HG03354 (cell line): ENCODE measurements at regions not wholly inside any gene's neighbourhood (a gene's known extent, or its start where the extent isn't known, plus 50 kb on each side); places are given as distances from the start of the nearest gene placed in this dataset.

Source experiments
- ATAC-seq: cut with Tn5 transposase; IDR thresholded peaks from one replicate; pipeline ENCODE4 v1.9.1; 2021; ENCODE audit warnings: mild to moderate bottlenecking; ENCODE audit not compliant: unreplicated experiment, poor library complexity, severe bottlenecking

DNA sequence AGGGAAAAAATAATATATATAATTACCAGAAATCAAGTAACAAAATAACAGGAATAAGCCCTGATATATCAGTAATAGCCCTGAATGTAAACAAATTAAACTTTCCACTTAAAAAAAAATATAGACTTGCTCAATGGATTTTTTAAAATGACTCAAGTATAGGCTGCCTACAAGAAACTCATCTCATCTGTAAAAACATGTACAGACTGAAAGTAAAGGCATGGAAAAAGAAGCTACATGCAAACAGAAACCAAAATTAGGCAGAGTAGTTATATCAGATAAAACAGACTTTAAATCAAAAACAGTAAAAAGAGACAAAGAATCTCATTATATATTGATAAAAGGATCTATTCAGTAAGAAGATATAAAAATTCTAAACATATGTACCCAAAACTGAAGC is 82.4 kb upstream of the STT3B start:
- ATAC-seq, result no peak

DNA sequence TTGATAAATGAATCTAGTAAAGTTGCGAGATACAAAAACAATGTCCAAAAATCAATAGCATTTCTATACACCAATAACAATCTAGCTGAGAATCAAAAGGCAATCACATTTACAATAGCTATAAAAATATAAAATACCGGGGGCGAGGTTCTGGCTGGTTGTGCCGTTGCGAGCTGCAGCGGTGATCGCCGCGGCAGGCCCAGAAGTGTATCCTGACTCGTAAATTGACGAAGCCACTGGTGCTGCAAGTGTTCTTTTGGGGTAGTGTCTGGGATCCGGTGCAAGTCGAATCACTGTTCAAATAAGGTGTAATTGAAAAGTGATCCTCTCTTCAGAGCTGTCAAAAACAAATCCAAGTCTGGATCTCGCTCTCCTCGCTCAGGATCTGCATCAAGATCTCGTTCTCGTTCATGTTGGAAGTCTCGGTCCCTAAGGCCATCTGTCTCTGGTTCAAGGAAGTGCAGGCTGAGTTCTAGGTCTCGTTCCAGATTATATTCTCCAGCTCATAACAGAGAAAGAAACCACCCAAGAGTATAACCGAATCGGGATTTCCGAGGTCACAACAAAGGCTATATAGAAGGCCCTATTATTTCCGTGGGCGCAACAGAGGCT is 80.1 kb upstream of the STT3B start:
- ATAC-seq, result no peak

DNA sequence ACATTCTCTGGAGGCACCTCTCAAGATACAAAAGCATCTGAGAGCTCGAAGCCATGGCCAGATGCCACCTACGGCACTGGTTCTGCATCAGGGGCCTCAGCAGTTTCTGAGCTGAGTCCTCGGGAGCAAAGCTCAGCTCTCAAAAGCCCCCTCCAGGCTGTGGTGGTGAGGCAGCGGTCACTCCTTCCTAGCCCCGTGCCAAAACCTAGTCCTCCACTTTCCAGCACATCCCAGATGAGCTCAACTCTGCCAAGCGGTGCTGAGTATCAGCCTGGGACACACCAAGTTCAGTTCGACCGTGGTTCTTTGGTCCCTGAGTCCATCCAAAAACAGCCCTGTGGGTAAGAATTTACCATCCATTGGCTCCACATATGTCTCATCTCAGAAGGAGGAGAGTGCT is 79.3 kb upstream of the STT3B start:
- no peak for ATAC-seq

DNA sequence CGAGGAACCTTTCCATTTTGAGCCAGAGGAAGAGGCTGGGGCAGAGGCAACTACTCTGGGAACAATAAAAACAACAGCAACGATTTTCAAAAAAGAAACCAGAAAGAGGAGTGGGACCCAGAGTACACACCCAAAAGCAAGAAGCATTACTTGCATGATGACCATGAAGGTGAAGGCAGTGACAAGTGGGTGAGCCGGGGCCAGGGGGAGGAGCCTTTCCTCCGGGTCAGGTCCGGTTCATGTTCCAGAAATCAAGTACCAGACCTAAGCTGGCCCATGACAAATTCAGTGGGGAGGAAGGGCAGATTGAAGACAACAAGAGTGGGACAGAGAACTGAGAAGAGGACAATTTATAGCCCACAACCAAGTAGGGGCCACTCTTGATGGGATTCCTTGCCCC is 77.2 kb upstream of the STT3B start:
- no peak for ATAC-seq

DNA sequence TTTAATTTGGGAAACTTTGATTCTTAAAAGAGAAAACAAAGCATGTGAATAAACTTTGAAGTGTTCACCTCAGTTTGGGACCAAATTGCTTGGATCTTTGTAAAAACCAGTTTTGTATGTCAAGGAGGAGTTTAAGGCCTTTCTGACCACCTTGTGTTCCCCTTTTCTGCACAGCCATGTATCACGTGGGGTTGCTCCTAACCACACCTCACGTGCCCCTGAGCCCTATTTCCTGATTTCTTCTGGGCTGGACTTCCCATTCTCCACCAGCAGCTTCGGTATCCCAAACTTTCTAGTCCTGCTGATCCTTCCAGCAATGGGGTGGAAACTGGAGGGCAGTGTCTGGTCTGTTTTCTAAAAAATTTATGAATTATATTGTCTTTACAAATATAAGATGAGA is 76.4 kb upstream of the STT3B start:
- no peak for ATAC-seq

DNA sequence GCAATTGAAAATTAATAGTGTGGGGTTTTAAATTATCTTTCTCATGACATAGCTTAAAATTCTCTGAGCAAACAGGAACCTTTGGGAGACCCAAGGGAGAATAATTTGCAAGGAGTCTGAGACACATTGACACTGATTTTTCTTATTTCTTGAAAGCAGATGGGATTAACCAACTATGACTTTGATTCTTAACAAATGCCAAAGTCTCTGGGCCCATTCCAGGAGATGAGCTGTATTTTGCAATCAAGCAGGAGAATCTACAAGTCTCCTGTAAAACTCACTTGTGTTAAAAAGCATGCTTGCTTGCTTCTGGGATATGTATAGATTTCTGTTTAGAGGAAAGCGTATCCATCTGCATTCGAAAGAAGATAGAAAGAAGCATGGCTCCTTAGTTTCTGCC is 71.3 kb upstream of the STT3B start:
- no peak for ATAC-seq

DNA sequence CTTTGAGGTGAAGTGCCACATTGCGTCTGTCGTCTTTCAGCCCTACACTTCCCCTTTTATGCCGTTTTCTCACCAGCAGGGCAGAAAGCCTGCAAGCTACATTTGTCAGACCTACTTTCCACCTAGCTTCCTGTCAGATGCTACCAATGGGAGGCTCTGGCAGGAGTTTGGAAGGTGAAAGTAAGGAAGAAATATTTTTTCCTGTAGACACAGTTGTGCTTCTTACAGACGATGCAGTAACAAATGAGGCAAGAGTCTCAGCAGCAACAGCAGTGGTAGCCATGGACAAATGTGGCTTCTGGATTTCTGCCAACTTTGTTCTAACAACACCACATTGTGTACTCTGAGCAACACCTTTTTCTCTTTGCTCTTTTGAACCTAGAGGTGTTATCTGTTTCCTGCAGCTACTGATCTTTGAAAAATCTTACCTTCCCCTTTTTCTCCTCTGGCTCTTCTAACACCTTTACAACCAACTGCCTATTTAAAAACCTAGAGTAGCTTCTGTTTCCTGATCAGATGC is 70.6 kb upstream of the STT3B start:
- peak; percentile 93 for ATAC-seq

DNA sequence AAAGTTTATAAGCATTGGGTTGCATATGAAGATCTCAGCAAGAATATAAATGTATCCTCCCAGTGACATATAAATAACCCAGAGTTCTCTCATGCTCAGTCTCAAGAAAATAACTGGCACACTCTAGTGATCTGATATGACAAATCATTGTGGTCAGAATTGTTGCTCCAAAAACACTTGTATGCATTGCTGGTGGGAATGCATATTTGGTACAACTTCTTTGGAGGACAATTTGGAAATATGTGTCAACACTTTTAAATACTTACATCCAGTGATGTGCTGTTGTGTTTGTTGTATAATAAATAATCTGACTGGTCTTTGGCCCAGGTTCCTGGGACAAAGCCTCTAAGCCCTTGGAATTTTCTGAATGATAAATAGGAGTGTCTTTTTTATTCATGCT is 66.7 kb upstream of the STT3B start:
- no peak for ATAC-seq

DNA sequence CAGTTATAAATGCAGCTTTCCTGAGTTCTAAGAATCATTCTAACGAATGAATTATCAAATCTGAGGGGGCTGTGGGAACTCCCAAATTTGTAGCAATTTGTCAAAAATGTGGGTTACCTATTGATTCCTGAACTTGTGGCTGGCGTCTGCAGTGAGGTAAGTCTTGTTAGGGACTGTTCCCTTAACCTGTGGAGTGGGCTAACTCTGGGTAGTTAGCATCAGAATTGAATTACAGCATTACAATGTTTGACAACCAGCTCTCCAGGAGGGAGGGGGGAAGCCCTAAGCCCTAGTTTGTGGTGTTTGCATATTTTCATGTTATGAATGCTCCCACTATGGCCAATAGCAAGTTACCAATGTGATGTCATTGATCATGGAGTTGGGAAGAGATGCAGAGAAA is 65.9 kb upstream of the STT3B start:
- ATAC-seq, result no peak

DNA sequence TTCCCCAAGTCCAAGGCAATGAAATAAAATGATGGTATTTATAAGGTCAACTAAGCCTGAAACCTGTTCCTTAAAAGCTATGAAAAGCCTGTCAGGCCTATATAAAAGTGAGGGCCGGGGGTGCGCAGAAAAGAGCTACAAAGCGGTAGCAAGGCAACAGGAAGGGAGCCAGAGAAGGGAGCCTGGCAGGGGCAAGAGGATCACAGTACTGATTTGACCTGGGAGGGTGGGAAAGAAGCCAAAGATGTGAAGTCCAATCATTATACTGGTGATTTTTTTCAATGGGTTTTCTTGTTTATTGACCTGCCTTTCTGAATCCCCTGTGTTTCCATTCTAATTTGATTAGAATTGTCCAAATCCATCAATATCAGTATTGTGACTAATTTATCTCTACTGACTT is 64.3 kb upstream of the STT3B start:
- no peak for ATAC-seq

DNA sequence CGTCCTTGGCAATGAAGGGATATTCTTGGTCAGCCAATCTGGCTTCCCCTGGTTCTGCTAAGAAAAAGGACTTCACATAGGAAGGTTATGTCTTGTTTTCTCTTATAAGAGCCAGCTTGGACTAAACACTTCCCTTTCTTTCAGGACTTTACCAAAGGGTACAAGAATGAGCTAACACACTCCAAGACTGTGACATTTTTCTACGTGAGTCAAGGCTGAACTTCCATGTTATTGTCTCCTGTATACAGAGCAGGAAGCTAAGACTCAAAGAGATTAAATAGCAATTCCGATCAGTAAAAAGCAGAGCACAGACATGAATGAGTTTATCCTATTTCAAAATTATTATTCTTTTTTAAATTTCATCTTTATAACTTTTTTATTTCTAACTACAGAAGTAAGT is 63.3 kb upstream of the STT3B start:
- ATAC-seq, result no peak

DNA sequence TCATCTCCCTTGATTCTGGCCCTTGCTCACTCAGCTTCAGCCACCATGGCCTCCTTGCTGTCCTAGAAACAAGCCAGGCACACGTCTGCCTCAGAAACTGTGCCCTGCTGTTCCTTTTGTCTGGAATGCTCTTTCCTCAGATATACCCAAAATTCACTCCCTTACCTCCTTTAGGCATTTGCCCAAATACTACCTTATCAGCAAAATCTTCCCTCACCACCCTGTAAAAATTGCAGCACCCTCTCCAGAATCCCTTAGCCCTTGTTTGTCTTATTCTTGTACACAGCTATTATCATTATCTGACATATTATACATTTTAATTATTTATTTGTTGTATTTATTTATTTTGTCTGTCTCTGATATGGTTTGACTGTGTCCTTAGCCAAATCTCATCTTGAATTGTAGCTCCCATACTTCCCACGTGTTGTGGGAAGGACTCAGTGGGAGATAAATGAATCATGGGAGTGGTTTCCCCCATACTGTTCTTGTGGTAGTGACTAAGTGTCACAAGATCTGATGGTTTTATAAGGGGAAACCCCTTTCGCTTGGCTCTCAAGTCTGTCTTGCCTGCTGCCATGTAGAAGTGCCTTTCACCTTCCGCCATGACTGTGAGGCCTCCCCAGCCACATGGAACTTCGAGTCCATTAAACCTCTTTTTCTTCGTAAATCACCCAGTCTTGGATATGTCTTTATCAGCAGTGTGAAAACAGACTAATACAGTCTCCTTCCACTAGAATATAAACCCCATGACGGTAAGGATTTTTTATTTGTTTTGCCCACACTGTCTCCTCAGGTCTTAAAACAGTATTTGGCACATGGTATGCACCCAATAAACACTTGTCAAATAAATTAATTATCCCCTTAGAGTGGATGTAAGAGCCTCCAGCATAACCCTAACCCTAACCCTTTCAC is 60.0 kb upstream of the STT3B start:
- no peak for ATAC-seq

DNA sequence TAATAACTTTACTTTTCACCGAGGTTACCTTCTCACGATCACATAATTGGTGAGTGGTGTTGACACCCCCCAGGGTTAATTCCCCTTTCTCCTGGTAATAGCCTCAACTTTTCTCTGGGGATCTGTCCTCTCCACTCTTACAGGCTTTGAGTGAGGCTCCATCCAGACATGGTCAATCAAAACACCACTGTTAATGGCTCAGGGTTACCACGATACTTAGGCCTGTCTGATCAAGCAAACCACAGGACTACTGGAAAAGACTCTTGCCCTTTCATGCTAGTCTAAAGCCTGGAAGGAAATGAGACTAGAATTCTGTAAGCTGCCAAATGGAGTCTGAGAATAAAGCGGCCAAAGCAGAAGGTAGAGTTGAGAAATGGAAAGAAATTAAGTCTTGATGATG is 56.5 kb upstream of the STT3B start:
- ATAC-seq, result no peak

DNA sequence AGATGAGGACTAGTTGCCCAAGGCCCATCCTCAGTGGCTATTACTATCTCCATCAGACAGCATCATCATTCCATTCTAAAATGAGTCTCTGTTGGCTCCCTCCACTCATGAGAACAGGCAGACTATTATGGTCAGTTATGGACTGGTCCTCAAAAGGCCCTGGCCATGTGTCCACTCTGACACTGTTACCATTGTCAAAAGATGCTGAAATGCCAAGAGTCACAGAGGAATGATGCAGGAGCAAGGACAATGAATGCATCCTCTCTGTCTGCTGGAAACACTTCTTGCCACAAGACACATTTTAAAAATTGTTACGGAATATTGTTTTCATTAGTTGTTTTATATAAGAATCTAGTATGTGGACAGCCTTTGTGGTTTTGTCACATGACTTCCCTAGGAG is 53.3 kb upstream of the STT3B start:
- ATAC-seq, result no peak

DNA sequence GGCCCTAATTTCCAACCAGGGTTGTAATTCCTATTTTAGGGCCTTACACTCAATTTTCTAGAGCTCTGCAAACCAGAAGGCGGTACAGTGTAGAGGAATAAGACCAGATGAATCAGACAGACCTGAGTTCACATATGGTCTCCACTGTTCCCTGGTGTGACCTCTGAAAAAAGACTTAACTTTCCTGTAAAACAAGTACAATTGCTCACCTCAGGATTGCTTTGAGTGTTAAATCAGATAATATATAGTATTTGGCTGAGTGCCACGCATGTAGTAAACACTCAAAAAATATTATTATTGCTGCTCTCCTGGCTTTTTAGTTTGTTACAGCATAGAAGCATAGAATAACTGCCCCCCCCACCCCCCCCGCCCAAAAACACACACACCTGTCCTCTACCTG is 51.0 kb upstream of the STT3B start:
- no peak for ATAC-seq

DNA sequence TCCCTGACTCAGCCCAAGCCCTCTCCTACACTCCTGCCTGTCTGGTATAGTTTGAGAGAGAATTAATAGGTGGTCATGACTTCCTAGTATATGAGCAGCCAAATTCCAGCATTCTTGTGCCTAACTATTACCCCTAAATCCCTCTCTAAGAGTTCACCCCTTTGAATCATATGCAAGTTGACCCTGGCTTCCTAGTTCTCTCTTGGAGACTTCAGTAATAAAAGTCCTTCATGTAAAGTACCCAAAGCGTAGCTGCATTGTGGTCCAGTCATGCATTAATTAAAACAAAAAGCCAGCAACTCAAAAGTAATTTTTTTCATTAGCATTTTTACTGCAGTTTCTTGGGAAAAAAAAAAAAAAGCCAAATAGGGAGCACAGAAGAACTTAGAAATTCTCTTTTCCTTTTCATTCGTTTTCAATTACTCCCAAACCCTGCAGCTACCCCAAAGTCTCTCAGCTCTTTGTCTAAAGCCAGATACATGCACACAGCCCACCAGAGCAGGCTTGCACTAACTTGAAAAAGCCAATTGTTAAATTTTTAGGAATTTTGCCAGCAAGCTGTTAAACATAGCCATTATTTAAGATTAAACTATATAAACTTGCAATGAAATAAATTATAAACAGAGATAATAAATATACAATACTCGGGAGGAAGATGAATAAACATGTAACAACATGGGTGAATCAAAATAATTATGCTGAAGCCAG is 50.1 kb upstream of the STT3B start:
- no peak for ATAC-seq
